Hypothalamus (tissue), 51 donors: ENCODE measurements at regions not wholly inside any gene's neighbourhood (a gene's known extent, or its start where the extent isn't known, plus 50 kb on each side); places are given as distances from the start of the nearest gene placed in this dataset.
A peak's percentile ranks its signal among the peaks of the same experiment; 100 is the strongest.
"Not testable (repeated sequence)": the region's sequence is repeated elsewhere in the genome, so short reads cannot be mapped to it uniquely, and the experiment has no call there.

Experiments
- DNase-seq, 51 donors: peaks; one replicate each; lab custom pipeline; 2025; lab: John Stamatoyannopoulos, UW

DNA sequence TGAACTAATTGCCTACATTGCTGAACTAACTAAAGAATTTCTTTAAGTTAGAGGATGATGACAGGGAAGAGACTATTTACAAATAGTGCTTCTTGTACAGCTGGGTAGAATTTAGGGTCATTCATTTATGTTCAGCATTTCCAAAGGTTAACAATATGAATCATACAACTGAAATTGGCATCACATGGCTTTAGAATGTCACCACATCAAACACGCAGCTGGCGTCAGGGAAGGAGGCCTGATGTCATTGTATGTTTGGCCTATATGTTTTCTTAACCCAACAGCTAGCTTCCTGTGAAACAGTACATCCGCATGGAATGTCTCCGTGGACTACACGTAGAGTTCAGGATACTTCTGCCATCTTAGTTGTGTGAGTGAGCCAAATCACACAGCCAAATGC, 99.0 kb upstream of the TNFSF11 start:
- DNase-seq, result no peak

DNA sequence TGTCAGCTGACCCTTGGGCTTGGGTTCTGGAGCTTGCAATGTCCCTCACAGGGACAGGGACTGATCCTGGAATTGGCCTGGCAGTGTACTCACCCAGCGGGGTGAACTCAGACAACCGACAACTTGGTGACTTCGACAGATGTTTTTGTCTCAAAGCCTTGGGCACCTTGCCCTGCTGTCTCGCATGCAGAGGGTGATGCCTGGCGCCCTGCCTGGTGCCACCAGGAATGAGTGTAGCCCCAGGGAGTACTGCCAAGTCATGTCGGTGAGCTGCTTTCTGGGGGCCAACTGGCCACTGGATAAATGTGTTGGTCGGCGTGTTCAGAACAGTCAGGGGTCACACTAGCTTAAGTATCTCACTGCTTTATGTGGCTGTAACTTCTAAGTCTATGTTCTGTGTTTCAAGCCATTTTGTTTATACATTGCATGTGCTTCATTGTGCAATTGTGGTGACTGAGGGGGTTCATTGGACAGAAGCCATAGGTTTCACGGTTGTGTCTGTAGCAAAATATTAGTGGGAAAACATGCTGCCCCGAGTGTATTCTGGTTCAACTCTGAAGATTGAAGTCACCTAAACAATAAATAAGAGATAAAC, 96.3 kb upstream of the TNFSF11 start:
- peak in 29 of 51 donors; percentile 0 to 39 (median 14) for DNase-seq

DNA sequence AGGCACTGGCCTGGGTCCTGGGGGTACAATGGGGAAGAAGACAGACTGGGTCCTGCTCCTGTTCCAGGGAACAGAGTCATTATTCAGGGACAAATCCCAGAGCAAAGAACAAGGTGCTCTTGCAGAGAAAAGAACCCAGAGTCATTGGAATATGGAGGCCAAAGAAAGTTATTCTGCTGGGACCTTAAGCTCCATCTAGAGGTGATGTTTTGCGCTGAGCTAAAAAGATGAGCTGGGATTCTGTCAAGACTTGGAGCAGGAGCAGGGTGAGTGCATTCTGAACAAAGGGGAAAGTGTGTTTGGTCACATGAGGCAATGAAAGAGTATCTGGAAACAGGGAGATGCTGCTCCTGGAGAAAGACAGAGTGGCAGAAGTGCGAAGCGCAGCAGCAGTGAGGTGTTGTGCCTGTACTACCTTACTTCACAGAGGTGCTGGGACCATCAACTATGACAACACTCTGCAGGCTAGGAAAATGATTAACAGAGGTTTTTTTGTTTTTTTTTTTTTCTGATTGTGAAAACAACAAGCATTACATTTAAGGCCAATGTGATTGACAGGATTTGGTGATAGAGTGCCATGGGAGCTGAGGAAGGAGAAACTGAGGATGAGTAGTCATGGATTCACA, 95.3 kb upstream of the TNFSF11 start:
- no peak for DNase-seq

GRCh38 chr13:42484386-42484785, 89.6 kb upstream of the TNFSF11 start:
- no peak for DNase-seq

DNA sequence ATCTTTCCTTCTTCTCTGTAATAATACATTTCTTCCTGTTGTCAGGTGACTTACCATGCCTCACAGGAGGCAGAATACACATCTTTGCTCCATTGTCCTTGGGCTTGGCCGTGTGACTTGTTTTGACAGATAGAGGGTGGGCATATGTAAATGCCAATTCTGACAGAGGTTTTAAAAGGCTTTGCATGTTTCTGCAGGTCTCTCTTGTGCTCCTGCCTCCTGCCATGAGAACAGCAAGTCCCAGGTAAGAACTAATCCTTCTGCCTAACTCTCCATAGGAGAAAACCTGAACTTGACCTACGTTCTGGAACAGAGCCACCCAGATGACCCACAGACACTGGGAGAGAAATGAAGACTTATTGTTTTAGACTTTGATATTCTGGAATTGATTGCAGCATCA, 88.7 kb upstream of the TNFSF11 start:
- DNase-seq, result no peak

- DNase-seq, result no peak
Observed at GRCh38 chr13:42486711-42487198, 87.2 kb upstream of the TNFSF11 start.

DNA sequence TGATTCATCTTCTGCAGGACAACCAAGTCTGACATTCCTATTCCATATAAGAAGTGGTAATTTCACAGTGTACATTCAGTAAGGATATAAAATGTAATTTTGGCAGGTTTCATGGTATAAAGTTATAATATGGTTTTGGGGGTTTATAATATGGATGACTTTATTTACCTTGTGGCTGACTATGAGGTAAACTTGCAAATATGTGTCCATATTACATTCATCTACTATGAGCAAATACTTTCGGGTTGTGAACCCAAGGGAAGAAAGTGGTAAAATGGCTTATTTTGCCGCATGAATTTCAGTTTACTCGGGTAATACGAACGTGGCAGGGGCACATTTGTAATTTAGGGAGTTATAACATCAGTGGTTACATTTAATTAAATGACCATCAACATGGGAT, 86.7 kb upstream of the TNFSF11 start:
- DNase-seq, result no peak

DNA sequence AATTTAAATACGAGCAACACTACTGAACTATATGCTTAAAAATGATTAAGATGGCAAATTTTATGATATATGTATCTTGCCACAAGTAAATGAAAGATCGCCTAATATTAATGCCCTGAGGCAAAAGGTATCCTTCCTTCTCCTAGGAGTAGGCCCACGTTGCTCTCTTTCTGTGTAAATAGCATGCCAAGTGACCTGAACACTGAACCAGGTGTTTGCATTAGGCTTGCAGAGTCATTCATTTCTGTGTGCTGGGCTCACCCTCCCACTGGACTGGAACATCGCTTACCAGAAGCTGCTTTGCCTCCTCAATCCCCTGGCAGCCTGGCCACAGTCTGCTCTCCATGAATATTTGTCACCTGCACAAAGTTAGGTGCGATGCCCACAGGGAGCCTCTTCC, 83.3 kb upstream of the TNFSF11 start:
- DNase-seq, result no peak

GRCh38 chr13:42492372-42492920, 81.5 kb upstream of the TNFSF11 start:
- DNase-seq, result no peak

GRCh38 chr13:42494157-42494556, 79.8 kb upstream of the TNFSF11 start:
- no peak for DNase-seq

- no peak for DNase-seq
Observed at GRCh38 chr13:42495255-42495654, 78.7 kb upstream of the TNFSF11 start.

DNA sequence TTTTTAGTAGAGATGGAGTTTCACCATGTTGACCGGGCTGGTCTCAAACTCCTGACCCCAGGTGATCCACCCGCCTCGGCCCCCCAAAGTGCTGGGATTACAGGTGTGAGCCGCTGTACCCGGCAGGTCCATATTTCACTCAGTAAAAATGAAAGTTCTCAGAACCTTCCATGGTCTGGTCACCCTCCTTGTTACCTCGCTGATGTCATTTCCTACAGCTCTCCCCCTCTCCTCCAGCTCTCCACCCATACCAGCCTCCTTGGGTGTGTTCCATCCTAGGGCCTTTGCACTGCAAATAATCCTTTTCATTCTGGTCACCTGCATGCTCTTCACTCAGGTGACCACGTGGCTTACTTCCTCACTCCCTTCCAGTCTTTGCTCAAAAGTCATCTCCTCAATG, 78.2 kb upstream of the TNFSF11 start:
- DNase-seq, result no peak

GRCh38 chr13:42496926-42497554, 76.9 kb upstream of the TNFSF11 start:
- not testable (repeated sequence) for DNase-seq

GRCh38 chr13:42497798-42498197, 76.2 kb upstream of the TNFSF11 start:
- DNase-seq, result no peak

DNA sequence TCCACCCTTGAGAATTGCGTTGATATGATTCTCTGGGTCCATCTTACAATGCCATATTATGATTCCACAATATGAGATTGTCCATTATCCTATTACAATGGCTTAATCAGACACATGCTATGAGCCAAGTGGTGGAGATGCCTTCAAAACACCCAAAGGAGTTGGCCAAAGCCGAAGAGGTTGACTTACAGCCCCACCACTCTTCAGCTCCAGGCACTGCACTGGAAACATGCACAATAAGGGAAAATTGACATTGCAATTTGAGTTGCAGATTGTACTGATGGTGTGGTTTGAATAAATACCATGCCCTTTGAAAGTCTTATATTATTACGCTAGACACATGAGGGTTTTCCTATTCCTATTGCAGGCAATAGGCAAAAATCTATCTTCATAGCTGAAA, 75.4 kb upstream of the TNFSF11 start:
- no peak for DNase-seq
